ENCODE measurements at regions not wholly inside any gene's neighbourhood (a gene's known extent, or its start where the extent isn't known, plus 50 kb on each side); places are given as distances from the start of the nearest gene placed in this dataset.

GRCh38 chr6:126784161-126784790 lies 334.2 kb upstream of the RSPO3 start:
- TF ChIP-seq POLR2A (IDR thresholded peaks at IDR 0.05) (no peak), CTCF (IDR thresholded peaks at IDR 0.05) (no peak)
